Neuron (in vitro differentiated cells): ENCODE measurements at regions not wholly inside any gene's neighbourhood (a gene's known extent, or its start where the extent isn't known, plus 50 kb on each side); places are given as distances from the start of the nearest gene placed in this dataset.

Experiments
- H2AFZ ChIP-seq: one replicate; pipeline ENCODE4 v1.6.1; 2013; ENCODE audit warnings: low read depth, mild to moderate bottlenecking, inconsistent platforms, low read length, moderate library complexity
- H3K27me3 ChIP-seq: one replicate; pipeline ENCODE4 v1.6.1; 2013; ENCODE audit warnings: low read length; ENCODE audit not compliant: insufficient read depth
- H3K36me3 ChIP-seq: one replicate; pipeline ENCODE4 v1.6.1; 2013; ENCODE audit warnings: low read length; ENCODE audit not compliant: insufficient read depth
- H3K4me1 ChIP-seq: one replicate; pipeline ENCODE4 v1.6.1; 2013; ENCODE audit warnings: low read length; ENCODE audit not compliant: insufficient read depth
- H3K4me3 ChIP-seq: 2 replicates; pipeline ENCODE4 v1.5.1; 2013; ENCODE audit warnings: mild to moderate bottlenecking, low read length, moderate library complexity
- H3K9me3 ChIP-seq: one replicate; pipeline ENCODE4 v1.6.1; 2013; ENCODE audit warnings: low read length

GRCh38 chrX:116031331-116031730, 139.2 kb upstream of the AGTR2 start:
- H3K9me3 ChIP-seq = no peaks in the 10 kb centered on the region

More at GRCh38 chrX:116031331-116031730, 139.2 kb upstream of the AGTR2 start:
- no peaks in the 10 kb centered on the region for H3K36me3 ChIP-seq
- no peak overlapping the region for H2AFZ ChIP-seq
- no peak overlapping the region for H3K4me3 ChIP-seq
- no peaks in the 10 kb centered on the region for H3K27me3 ChIP-seq
- H3K4me1 ChIP-seq = no peaks in the 10 kb centered on the region
